ENCODE measurements at regions not wholly inside any gene's neighbourhood (a gene's known extent, or its start where the extent isn't known, plus 50 kb on each side); places are given as distances from the start of the nearest gene placed in this dataset.
"Not testable (repeated sequence)": the region's sequence is repeated elsewhere in the genome, so short reads cannot be mapped to it uniquely, and the experiment has no call there.

DNA sequence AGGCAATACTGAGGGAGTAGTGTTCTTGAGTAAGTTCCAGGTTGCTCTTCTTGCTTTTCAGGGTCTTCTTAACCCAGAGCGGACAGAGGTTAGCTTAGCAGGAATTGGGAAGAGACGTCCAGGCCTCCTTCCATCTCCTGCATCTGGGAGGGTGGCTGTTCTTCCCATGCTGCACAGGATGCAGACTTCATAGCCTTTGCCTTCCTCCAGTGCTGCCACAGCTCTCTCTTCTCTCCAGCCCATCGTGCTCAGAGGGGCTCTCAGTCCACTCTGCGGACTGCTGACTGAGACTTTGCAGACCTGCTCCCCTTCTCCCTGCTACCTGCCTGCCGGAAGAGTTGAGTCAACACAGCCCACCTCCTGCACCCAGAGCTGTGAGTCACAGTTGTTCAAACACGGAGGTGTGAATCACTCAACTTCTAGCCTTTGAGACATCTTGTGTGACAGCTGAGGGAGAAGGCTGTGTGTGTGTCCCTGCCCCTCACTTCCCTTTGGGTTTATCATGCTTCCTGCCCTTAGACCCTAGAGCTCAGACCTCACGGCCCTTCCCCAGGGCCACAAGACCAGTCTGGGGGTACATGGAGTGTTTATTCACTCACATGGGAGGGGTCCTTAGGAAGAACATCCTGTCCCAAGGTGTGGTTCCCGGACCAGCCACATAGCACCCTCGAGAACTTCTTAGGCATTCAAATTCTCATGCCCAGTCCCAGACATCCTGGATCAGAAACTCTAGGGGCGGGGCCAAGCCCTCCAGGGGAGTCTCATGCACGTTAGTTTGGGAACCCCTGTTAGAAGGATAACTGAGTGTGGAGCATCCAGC is 158.3 kb upstream of the CACNA1E start:
- peak in 1 of 2 donors; percentile 19 for DNase-seq (ENCODE audit: low read depth in 1 of 2, low spot score in 1 of 2)

DNA sequence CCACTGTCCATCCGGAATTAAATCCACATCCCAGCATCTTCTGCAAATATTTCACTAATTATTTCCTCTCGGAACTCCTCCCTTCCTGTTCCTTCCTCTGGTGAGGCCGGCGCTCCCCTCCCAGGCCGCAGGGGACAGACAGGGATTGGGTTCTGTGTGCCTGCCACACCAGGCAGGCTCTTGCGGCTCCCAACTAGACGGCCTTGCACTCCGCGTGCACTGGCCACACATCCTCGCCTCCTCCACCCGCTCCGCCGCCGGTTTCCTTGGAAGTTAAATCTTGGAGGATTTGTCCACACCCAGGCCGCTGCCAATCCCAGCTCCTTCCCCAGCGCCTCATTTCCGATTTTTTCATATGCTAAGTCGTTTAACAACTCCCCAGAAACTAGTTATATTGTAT is 157.6 kb upstream of the CACNA1E start:
- DNase-seq (ENCODE audit: low read depth in 1 of 2, low spot score in 1 of 2), result not testable (repeated sequence)

DNA sequence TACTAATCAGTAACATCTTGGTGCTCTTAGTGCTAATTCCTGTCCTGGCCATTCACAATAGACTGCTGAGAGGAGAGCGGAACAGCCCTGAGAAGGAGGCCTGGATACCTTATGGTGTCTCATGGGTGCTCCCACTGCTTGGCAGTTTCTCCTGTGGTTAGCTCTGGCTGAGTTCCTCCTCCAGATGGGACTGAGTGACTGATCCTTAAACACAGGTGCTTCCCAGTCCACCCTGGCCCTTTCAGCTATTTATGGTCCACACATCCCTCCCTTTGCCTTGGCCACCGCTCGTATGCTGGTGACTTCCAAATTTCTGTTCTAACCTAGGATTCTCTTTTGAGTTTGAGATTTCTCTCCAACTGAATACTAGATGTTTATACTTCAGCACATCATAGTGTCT is 157.0 kb upstream of the CACNA1E start:
- DNase-seq (ENCODE audit: low read depth in 1 of 2, low spot score in 1 of 2), result no peak

DNA sequence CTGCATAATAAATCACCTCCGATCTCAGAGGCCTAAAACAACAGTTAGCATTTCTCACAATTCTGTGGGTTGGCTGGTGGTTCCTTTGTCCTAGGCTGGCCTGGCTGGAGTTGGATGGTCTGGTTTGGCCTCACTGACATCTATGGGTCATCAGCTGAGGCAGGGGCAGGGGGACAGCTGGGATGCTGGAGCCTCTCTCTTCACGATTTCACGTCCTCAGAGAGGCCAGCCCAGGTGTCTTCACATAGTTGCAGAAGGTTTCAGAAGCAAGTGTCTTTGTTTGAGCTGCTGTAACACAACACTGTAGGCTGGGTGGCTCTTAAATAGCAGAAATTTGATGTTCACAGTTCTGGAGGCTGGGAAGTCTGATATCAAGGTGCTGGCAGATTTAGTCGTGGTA is 155.5 kb upstream of the CACNA1E start:
- DNase-seq (ENCODE audit: low read depth in 1 of 2, low spot score in 1 of 2), result no peak

DNA sequence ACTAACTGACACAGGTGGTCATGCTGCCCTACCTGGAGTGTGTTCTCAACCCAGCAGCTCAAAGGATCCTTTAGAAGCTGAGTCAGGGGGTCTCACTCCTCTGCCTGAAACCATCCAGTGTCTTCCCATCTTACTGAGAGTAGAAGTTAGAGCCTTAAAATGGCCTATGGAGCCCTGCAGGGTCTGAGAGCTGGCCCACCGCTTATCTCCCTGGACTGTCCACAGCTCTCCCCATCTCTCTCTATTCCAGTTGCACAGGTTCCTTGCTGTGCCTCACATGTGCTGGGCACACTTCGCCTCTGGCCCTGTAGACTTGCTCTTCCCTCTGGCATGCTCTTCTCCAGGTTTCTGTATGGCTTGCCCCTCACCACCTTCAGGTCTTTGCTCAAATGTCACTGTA is 148.6 kb upstream of the CACNA1E start:
- no peak for DNase-seq (ENCODE audit: low read depth in 1 of 2, low spot score in 1 of 2)

DNA sequence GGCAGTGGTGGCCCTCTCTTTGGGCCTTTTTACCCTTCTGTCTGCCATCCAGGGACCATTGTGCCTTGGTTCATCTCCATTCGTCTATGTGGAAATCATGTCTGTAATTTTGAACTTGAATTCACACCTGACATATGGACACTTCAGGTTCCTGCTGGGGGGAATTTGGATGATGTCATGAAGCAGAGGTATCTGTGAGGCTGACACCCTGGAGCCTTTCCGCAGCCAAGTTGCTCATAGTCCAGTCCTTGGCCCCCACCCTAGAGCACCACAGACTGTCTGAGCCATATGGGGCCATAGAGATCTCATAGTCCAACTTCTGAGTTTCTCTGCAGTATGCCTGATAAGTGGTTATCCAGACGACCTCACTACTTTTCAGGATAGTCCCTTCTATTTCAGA is 147.7 kb upstream of the CACNA1E start:
- DNase-seq (ENCODE audit: low read depth in 1 of 2, low spot score in 1 of 2), result no peak

DNA sequence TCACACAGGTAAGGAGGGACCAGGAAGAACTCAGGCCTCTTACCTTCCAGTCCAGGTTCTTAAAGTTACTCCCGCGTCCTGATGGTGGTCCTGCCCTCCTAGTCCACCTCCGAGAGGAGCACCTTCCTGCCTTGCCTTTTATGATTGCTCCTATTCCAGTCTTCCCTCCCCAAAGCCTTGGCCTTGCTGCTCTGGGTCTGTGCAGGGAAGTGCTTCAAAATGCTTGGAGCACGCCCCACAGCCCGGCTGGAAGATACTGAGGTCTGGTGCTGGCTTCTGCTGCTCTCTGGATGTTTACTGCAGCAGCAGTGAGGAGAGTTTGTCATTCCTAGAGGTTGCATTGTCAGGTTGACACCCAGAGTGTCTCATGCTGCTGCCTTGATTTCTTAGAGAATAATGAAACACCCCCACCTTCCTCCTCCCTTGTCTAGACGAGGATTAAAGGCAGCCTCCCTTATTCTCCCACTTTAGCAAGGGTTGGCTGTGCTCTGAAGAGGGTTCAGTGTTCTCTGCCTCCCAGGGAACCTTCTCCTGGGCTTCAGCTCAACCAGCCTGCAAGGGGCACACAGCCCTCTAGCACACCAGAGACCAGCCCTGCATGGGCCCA is 142.2 kb upstream of the CACNA1E start:
- DNase-seq (ENCODE audit: low read depth in 1 of 2, low spot score in 1 of 2), result no peak

DNA sequence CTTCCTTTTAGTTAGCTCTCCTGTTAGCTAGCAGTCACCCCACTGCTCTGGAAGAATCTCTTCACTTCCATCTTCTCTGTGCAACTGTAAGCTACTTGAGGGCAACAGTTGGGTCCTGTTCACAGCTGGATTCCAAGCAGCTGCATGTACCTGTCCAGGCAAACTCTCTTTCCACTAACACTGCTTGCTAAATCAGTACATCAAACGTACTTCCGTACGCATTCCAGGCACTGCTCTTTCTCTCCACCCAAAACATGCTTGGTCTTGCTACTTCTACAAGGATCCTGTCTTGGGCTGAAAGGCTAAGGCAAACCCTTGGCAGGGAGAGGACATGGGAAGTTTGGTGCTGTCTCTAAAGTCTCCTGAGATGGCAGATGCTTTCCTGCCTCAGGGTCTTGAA is 139.2 kb upstream of the CACNA1E start:
- no peak for DNase-seq (ENCODE audit: low read depth in 1 of 2, low spot score in 1 of 2)

DNA sequence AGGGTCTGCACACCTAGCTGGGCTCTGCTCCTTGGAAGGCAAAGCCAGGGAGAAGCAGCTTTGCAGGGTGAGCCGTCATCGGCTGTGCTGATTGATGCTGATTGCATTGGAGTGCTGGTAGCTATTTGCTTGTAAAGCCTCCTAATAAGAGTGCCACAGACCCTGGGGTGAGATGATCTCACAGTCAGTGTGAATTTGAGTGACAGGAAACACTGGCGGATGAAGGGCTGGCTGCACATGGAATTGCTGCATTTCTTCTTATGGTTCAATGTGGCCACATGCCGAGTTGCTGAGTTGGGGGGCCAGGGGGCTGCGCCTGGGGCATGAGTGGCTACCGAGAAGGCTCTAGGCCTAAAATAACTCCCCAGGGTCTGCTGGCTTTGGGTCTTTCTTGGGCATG is 138.2 kb upstream of the CACNA1E start:
- no peak for DNase-seq (ENCODE audit: low read depth in 1 of 2, low spot score in 1 of 2)

DNA sequence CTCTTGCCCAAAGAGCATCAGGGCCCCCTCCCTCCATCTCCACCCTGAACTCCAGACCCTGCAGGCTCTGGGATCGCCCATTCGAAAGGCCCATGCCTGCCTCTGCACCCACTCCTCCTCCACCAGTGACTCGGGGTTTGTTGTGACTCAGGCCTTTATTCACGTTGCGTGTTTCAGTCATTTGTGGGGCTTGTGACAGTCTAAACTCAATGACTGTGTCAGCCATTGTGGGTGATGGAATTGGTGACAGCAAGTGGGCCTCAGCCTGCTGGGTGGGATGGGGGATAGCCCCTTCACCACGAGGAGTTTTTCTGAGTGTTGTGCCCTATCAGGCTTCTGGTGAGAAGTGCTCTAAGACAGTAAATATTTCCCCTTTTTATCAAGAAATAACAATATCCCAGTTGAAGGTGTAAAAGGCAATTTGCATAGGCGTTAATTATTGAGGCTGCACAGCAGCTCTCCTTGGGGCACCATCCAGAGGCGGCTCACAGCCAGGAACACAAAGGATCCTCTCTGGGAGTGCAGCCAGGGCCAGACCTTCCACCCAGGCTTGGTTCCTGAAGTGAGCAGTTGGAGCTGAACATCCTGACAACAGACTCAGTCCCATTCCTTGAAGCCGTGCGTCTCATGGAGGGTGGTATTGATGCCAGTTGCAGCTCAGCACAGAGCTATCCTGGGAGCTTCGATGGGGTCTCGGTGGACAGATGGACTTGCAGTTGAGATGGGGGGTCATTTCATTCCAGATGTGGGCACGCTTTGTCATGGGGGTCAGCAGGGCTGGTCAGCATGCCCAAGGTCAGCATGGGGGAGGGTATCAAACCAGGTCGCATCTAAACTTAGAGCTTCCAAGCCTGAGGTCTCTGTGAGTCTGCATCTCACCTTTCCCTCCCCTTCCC is 135.6 kb upstream of the CACNA1E start:
- DNase-seq (ENCODE audit: low read depth in 1 of 2, low spot score in 1 of 2), result no peak

DNA sequence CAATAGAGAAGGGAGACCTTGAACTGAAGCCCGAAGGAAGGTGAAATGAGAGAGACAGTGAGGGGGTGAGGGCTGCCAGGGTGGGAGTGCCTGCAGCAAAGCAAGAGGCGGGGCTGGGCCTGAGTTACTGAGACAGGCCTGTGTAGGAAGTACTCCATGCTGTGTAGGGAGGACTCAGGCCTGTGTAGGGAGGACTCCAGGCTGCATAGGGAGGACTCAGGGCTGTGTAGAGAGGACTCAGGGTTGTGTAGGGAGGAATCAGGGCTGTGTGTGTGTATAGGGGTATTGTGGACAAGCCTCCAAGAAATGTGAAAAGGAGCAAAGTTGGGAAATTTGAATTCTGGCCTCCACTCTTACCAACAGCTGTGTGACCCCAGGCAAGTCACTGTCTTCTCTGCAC is 133.8 kb upstream of the CACNA1E start:
- DNase-seq (ENCODE audit: low read depth in 1 of 2, low spot score in 1 of 2), result no peak

DNA sequence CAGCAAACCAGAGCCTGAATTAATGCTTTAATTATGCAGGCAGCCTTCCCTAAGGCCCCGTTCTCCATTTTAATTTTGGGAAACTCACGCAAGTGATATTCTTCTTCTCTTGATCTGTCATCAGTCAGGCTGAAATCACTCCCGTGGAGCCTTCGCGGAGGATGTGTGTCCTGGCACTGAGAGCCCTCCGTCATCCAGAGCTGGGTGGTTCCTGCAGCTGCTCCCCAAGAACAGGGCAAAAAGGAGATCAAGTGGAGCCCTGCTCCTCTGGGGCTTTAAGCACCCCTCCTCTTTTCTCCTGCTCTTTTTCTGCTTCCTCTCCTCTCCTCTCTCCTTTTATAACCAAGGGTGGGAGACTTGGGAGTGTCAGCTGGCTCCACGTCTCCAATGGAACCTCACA is 133.2 kb upstream of the CACNA1E start:
- DNase-seq (ENCODE audit: low read depth in 1 of 2, low spot score in 1 of 2), result no peak

DNA sequence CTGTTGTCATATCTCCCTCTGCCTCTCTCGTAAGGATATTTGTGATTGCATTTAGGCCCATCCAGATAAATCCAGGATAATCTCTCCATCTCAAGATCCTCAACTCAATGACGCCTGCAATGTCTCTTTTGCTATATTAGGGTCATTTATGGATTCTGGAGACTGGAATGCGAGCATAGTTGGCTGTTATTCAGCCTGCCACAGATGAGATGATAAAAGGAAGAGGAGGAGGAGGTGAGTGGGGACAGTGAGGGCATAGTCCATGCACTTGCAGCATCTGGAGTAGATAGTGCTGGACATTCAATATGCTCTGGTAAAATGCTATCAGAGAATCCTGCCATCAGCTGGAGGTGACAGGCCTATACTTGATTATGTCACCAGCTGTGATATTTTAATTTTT is 131.6 kb upstream of the CACNA1E start:
- DNase-seq (ENCODE audit: low read depth in 1 of 2, low spot score in 1 of 2), result no peak

DNA sequence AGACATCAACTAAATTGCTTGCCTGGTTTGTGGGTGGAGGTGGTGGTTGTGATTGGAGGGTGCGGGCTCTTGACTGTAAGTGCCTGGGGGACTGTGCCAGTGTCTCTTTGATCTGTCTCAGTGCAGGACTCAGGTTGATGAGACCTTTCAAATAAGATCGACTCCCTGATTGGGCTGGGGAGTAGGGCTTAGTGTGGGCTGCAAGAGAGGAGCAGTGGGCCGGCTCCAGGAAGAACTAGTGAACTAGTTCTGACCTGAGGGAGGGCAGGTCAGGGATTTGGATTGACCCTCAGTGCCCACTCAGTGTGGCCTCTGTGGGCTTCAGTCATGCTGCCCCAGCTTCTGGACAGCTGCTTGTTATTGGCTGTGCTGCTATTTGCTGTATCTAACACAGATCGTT is 130.6 kb upstream of the CACNA1E start:
- DNase-seq (ENCODE audit: low read depth in 1 of 2, low spot score in 1 of 2), result no peak

DNA sequence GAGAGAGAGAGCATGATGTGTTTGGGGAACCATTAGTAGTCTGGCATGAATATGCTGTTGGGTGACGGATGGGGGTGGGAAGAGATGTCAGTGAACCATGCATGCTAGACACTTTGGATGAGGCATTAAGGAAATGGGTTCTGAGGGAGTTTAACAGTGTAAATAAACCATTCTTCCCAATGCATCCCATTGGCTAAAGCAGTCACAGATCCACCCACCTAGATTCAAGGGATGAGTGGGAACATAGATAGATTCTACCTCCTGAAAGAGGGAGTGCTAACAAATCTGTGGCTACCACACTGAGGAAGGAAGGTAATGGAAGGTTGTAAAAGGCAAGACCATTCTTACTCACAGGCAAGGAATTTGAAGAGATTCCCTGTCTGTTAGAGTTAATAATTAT is 129.8 kb upstream of the CACNA1E start:
- no peak for DNase-seq (ENCODE audit: low read depth in 1 of 2, low spot score in 1 of 2)

DNA sequence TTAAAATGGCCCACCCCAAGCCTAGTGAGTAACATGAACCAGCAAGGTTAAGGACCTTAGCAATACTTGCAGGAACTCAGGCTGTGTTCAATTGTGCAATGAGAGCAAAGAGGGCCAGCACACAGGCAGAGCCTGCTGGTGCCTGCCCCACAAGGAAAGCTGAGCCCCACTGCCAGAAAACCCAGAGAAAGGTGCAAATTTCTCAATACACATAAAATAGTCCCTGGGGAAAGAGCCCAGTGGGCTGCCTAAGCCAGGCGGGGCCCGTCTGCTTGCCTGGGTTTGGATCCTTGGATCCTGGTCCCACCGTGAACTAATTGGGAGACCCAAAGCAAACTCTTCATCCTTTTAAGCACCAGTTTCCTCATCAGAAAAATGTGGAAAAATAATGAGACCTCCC is 128.5 kb upstream of the CACNA1E start:
- no peak for DNase-seq (ENCODE audit: low read depth in 1 of 2, low spot score in 1 of 2)

DNA sequence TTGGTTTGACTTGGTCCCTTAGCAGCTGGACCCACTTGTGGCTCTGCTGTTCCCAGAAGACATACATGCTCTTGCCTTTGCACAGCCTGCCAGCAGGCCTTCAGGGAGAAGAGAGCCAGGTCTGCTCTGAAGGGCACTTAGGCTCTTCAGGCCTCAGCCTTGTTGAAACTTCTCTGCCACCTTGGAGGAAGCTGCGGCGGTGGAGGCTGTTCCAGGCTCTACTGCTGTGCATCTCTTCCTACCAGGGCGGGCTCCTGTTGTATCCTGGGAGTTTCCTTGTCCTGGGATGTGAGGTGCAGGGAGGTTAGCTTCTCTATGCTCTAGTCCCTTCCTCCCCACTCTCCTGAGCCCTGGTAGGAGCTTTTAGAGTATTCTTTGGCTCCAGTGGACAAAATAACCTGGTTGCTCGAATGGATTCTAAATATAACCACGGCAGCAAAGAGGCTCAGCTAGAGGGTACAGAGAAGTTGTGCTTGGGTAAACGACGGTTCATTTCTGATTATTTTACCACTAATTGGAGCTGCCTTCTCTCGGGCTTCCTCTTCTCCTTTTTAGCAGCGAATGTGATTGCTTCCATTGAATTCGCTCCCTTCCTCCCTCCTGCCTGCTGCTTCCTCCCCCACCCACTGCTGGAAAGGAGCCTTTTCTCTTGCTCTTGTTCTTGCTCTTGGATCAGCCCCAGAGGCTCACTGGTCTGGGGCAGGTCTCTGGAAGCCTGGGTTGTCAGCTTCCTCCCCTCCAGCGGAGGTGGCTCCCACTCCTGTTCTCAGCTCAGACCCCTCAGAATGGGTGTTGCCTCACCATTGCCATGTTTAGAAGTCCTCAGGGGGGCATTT is 126.6 kb upstream of the CACNA1E start:
- no peak for DNase-seq (ENCODE audit: low read depth in 1 of 2, low spot score in 1 of 2)

DNA sequence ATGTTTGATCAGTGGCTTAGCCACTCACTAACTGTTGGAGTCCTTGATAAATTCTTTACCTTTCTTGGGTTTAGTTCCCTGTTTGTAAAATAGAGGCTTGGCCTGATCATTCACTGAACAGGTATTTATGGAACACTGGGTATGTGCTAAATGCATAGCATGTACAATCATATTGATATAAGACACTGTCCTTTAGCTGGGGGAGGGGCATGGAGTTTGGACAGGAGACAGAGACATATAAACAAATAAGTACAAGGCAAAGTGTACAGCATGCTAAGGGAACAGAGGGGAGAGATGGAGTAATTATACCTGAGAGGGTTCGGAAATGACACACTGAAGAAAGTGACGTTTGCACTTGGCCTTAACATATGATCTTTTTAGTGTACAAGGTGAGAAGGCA is 124.3 kb upstream of the CACNA1E start:
- no peak for DNase-seq (ENCODE audit: low read depth in 1 of 2, low spot score in 1 of 2)

DNA sequence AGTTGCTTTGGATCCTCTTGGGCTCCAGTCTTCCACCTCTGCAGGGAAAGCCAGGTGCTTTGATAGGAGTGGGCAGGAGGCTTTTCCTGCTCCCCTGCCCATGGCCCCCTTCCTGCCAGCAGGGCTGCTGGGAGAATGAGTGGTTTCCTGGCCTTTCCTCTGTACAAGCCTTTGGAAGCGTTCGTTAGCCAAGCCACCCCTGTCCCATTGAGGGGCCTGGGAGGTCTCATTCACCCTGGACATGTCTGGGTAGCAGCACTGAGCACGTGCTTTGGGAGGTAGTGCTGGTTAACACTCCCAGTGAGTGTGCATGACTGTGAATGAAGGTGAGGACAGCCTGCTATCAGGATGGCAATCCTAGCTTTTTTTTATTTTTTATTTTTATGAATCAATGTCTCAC is 118.5 kb upstream of the CACNA1E start:
- DNase-seq (ENCODE audit: low read depth in 1 of 2, low spot score in 1 of 2), result no peak

DNA sequence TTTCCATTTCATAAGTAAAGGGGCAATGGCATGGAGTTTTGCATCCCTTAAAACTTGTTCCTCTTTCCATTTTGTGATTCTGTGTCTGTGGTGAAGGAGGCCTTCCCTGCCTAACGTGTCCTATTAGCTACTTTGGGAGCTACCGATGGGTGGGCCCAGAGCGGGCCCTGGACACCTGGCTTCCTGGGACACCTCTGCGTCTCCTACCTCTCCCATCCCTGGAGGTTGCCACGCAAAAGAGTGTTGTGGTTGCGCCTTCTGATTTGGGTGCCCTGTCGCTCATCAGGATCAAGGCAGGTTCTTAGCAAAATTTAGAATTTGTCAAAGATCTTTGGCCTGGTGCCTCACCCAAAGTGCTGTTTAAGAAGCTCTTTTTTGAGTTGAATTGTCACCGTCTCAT is 116.4 kb upstream of the CACNA1E start:
- DNase-seq (ENCODE audit: low read depth in 1 of 2, low spot score in 1 of 2), result no peak

DNA sequence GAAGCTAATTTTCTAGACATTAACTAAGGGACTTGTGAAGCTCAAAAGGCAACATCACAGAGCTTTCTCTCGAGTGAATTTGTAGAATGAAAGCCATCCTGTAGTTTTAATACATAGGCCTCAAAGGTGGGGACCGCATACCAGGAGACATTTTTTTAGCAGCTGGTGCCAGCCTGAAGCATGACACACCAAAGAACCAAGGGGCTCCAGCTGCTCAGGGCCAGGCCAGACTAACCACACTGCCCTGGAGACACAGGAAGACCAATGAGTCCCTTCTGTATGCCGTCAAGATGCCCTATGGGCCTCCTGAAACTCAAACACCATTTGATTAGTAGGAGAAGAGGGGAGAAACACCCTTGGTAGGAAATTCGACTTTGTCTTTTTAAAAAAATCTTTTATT is 113.9 kb upstream of the CACNA1E start:
- no peak for DNase-seq (ENCODE audit: low read depth in 1 of 2, low spot score in 1 of 2)
